ENCODE measurements at regions not wholly inside any gene's neighbourhood (a gene's known extent, or its start where the extent isn't known, plus 50 kb on each side); places are given as distances from the start of the nearest gene placed in this dataset.

- no peak for DNase-seq
These were observed 276.7 kb upstream of the LRIG3 start for GRCh38 chr12:59196989-59197388.

- no peak for DNase-seq
These were observed 274.5 kb upstream of the LRIG3 start for GRCh38 chr12:59194794-59195193.

GRCh38 chr12:59193476-59194050, 273.3 kb upstream of the LRIG3 start:
- no peak for DNase-seq

DNA sequence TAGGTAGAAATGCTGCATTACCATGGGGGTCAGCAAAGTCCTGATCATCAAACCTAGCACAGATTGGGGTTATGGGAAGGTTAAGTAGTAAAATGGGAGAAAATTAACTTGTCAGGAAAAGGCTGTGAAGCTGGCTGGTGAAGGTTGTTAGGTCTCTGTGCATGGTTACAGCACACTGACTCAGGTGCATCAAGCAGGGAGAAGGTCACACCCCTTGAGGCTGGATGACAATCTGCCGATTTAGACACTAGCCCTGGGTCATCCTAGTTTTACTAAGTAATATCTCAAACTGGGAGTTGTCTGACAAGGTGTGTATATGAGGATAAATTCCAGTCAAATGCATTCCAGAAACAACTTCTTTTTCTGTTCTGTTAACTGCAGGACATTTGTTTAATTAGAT, 271.1 kb upstream of the LRIG3 start:
- no peak for DNase-seq

- peak; percentile 23 for DNase-seq
These were observed 266.1 kb upstream of the LRIG3 start for GRCh38 chr12:59186451-59186850.

GRCh38 chr12:59185295-59185694, 265.0 kb upstream of the LRIG3 start:
- no peak for DNase-seq

- no peak for DNase-seq
These were observed 262.6 kb upstream of the LRIG3 start for GRCh38 chr12:59182658-59183455.

GRCh38 chr12:59182191-59182590, 261.9 kb upstream of the LRIG3 start:
- no peak for DNase-seq

DNA sequence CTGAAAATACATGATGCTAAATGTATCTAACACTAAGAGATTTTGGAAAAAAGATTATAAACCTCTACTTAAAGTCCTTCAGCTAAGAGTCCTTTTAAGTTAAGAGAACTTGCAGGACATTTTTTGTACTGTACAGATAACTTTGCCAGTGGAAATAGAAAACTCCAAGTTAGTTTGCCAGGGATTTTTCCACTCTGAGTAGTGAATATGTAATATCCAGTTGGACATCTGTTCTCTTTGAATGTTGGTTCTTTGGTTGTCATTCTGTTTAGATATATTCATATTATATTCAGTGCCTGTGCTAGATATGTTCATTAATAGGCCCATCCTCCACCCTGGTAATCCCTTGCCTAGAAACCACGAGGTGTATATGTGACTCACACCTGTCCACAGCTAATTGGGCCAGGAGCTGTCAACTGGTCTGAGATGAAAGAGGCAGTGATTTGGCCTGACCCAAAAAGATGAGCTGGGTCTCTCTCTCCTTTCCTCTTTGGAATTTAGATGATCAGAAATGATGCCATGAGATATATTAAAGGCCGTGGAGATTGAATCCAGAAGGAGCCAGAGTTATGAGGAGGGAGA, 261.0 kb upstream of the LRIG3 start:
- DNase-seq: no peak

DNA sequence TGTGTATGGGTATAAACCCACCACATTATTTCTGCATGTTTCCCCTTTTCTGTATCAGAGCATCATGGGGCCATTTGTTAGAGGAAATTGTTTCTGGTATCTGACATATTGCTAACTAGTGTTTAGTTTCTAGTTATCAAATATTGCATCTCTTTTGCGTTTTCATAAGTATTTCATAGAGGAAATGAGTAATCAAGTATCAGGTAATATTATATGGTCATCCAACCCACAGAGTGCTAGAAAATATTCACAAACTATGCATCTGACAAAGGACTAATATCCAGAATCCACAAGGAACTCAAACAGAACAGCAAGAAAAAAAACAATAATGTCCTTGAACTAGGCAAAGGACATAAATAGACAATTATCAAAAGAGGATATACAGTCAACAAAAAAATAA, 258.9 kb upstream of the LRIG3 start:
- no peak for DNase-seq

DNA sequence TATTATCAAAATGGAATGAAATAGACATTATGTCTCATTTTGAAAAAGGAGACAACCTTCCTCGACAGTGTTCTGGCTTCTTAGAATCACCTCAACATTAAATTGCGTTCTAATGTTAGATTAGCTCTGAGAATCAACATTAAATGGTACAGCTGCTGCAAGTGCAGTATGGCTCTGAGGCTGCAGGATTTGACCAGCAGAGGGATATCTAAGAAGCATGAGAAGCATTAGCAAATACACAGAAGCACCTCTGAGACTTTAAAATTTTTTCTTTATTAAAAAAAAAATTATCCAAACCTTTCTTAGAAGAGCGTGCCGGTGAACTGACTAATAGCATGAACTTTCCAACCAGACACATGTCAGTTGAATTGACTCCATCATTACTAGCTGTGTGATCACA, 253.4 kb upstream of the LRIG3 start:
- peak; percentile 5 for DNase-seq

- peak; percentile 80 for DNase-seq
These were observed 248.3 kb upstream of the LRIG3 start for GRCh38 chr12:59168647-59169046.

DNA sequence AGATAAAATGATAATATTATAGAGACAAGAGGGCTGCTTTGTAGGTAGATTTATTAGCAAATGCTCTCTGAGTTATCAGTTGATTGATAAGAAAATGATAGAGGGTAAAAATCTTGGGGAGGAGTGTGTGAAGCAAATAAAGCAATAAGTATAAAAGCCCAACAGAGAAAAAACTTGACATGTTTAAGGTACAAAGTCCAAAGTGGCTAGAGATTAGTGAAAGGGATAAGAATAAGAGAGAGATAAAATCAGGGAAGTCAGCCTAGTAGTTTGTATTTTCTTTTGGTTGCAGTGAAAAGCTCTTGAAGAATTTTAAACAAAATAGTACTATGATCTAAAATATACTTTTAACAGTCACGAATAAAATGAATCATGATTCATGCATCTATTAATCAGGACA, 246.2 kb upstream of the LRIG3 start:
- no peak for DNase-seq

GRCh38 chr12:59164991-59165718, 244.9 kb upstream of the LRIG3 start:
- DNase-seq: peak; percentile 64

DNA sequence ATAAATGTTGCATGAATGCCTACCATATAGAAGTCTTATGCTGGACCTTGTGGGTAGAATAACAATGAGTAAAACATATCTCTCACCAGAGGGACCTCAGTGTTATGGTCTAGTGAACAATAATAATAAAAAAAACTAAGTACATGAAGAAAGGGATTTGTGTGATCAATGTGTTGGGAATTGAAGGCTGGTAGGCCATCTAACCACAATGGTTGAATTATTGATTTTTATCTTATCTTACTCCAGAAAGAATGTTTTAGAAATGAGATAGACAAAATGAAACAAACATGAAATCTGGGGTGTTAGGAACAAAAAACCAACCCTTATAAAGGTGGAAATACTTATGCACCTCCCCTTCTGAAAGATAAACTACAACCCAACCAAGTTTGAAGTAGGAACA, 243.9 kb upstream of the LRIG3 start:
- no peak for DNase-seq

DNA sequence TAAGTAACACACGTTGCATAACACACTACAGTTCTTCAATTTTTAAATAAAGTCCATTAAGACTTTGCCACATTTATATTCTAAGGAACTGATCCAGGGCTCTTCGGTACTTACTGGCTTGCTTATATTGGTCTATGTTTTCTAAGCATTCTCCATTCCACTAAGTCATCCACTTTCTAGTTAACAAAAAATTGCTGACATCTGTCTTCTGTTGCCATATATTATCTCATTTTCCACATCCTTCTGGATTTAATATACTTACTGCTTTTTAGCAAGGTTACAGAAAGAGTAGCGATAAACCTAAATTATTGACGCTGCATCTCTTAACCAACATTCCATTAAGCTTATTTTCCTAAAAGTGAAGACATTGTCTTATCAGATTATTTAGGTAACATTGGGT, 238.4 kb upstream of the LRIG3 start:
- no peak for DNase-seq

DNA sequence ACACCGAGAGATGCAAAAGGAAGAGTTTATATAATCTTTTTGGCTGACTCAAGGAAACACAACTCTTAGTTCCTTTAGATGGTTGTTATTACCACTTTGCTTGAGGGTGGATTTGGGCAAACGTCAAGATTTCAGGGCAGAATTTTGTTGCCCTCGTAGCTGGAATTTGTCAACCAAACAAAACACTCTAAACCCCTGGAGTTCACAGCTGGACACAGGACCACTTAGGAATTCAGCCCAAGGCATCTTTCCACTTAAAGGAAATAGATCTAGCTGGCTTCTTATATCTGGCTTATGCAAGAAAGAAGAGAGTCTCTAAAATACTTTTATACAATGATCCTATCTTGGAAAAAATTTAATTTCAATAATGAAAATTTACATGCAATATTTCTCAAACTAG, 237.8 kb upstream of the LRIG3 start:
- no peak for DNase-seq

GRCh38 chr12:59155448-59155847, 235.1 kb upstream of the LRIG3 start:
- DNase-seq: no peak

DNA sequence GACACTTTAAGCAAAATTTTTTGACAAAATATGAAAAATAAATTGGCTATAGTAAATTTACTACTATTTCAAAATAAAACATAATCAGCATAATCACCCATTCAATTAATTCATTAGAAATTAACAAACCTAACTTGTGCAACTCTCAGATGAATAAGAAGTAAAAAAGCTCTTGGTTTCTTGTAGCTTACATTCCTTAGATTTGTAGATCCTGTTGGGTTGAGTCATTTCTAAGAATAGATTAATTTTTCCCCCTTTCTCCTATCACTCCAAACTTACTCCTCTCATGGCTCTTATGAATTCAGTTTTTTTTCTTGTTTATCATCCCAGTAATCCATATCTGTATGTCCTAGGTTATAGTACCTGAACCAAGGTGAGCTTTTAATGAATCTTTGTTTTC, 230.9 kb upstream of the LRIG3 start:
- DNase-seq: no peak

- peak; percentile 95 for DNase-seq
These were observed 229.8 kb upstream of the LRIG3 start for GRCh38 chr12:59149995-59150642.

- DNase-seq: no peak
These were observed 227.5 kb upstream of the LRIG3 start for GRCh38 chr12:59147791-59148190.

DNA sequence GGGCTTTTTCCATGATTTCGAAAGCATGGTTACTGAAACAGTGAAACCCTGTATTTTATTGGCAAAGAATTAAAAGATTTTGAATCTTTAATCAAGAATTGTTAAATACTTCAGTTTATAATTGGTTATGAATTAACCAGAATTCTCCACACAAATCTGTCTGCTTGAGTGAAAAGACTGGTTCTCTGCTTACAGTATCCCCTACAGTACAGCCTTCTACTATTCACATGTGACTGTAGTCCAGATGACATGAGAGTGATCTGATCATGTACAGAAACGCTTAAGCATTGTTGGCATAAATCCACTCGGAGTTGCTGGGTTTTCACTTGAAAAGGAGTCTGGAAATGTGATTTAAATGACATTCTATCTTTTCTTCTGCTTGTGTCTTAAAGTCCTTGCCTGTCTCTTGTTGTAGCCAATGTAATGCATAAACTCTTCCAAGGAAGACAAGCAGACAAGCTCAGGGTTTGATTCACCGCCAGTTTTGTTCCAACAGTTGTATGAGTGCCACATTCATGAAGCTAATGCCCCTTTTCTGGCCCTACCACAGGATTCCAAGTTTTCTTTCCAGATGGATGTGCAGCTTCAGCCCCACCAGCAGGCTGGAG, 222.0 kb upstream of the LRIG3 start:
- no peak for DNase-seq

DNA sequence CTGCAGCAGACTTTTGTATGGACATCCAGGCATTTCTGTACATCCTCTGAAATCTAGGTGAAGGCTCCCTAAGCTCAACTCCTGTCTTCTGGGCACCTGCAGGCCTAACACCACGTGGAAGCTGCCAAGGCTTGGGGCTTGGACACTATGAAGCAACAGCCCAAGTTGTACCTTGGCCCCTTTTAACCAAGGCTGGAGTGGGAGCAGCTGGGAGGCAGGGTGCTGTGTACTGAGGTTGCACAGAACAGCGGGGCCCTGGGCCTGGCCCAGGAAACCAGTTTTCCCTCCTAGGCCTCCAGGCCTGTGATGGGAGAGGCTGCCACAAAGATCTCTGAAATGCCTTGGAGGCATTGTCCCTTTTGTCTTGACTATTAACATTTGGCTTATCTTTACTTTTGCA, 214.4 kb upstream of the LRIG3 start:
- no peak for DNase-seq

Measured in NCI-H2171 treated with DMSO at 0.1 percent for 48 hours (cell line).